ENCODE measurements at regions not wholly inside any gene's neighbourhood (a gene's known extent, or its start where the extent isn't known, plus 50 kb on each side); places are given as distances from the start of the nearest gene placed in this dataset.

DNA sequence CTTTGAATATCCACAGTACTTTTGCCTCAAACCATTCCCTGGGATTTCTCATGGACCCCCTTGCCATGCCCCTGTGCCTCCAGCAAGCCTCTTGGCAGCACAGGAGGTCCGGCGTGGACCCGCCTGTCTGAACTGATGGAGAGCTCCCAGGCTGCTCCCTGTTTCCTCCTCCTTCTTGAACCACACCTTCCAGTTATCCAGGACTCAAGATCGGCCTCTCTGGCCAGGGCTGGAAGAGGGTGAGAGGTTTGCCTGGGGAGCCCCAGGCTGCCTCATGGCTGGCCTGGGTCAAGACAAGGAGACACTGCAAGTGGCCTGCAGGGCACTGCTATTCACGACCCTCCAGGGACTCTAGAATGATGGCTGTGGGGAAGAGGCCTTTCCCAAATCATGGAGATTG lies 93.6 kb upstream of the WASF3 start:
- Histone ChIP-seq H4K5ac (ENCODE audit: low read depth, low read length) (no peak overlapping the region), H4K91ac (ENCODE audit: insufficient read depth, low read depth, low read length) (no peak overlapping the region), H3K36me3 (ENCODE audit: control insufficient read depth, insufficient read depth, low read length) (no peaks in the 10 kb centered on the region), H2BK5ac (ENCODE audit: low read depth, low read length, poor library complexity, severe bottlenecking) (no peak overlapping the region), H3K14ac (replicated peaks; ENCODE audit: low read depth, low read length) (no peak overlapping the region), H4K8ac (ENCODE audit: low read depth in 2 of 2, low read length in 2 of 2) (no peak overlapping the region), H3K9me1 (ENCODE audit: insufficient read depth, low read length) (no peaks in the 10 kb centered on the region), H3K4me2 (ENCODE audit: low read depth, low read length) (no peak overlapping the region), H2AK5ac (ENCODE audit: low read depth, low read length) (no peak overlapping the region), H4K20me1 (ENCODE audit: insufficient read depth, low read length) (no peaks in the 10 kb centered on the region), H3K4me3 (ENCODE audit: insufficient read depth, low read depth, low read length) (no peak overlapping the region), H3K9ac (ENCODE audit: low read depth, low read length) (no peak overlapping the region), H2BK120ac (ENCODE audit: low read depth, low read length) (no peak overlapping the region), H3K4me1 (ENCODE audit: control insufficient read depth, insufficient read depth, low read length) (peaks cover 4% of the 10 kb centered on the region), H2AFZ (replicated peaks; ENCODE audit: low read length, poor library complexity) (no peak overlapping the region), H3K27ac (ENCODE audit: insufficient read depth, low read length) (no peak overlapping the region), H3K23ac (ENCODE audit: low read depth, low read length) (no peak overlapping the region), H3K9me3 (ENCODE audit: control insufficient read depth, insufficient read depth, low read length) (no peaks in the 10 kb centered on the region; the same call in 1 of the 2 replicates), H2BK15ac (ENCODE audit: low read depth, low read length) (no peak overlapping the region), H3K27me3 (ENCODE audit: control insufficient read depth, insufficient read depth, low read length) (peaks cover 5% of the 10 kb centered on the region; the same call in 1 of the 2 replicates), H3K4ac (ENCODE audit: low read depth, low read length) (no peak overlapping the region), H2AK9ac (replicated peaks; ENCODE audit: low read depth, low read length, poor library complexity) (no peak overlapping the region), H2BK20ac (ENCODE audit: low read depth, low read length) (no peak overlapping the region), H3K56ac (ENCODE audit: extremely low read depth, insufficient read depth, low read length) (no peak overlapping the region), H3K18ac (ENCODE audit: low read depth, low read length) (no peak overlapping the region), H3K79me1 (ENCODE audit: low read depth in 1 of 2, low read length in 2 of 2) (no peaks in the 10 kb centered on the region)
- in situ Hi-C loops (cut with MboI; ENCODE audit: low sequenced_read_pairs) (no loop called here), intact Hi-C loops (cut with micrococcal nuclease) (no loop called here), dilution Hi-C loops (cut with HindIII; ENCODE audit: low sequenced_read_pairs, unreplicated experiment) (no loop called here)
- ATAC-seq (ENCODE audit: low read depth): no peak
- BruUV-seq (replicated peaks): no TSS peak
- CTCF ChIA-PET: interaction anchor here (0.6 kb wide), 1 partner anchor 1622 kb away, joined by 3 read pairs; no protein-coding TSS in a partner anchor
- DNase-seq: no peak
- no peak for TF ChIP-seq FOS (IDR thresholded peaks at IDR 0.05; ENCODE audit: low read depth, low read length)
- TF ChIP-seq, protein P1, sequence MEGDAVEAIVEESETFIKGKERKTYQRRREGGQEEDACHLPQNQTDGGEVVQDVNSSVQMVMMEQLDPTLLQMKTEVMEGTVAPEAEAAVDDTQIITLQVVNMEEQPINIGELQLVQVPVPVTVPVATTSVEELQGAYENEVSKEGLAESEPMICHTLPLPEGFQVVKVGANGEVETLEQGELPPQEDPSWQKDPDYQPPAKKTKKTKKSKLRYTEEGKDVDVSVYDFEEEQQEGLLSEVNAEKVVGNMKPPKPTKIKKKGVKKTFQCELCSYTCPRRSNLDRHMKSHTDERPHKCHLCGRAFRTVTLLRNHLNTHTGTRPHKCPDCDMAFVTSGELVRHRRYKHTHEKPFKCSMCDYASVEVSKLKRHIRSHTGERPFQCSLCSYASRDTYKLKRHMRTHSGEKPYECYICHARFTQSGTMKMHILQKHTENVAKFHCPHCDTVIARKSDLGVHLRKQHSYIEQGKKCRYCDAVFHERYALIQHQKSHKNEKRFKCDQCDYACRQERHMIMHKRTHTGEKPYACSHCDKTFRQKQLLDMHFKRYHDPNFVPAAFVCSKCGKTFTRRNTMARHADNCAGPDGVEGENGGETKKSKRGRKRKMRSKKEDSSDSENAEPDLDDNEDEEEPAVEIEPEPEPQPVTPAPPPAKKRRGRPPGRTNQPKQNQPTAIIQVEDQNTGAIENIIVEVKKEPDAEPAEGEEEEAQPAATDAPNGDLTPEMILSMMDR (conservative IDR thresholded peaks at IDR 0.05; ENCODE audit: low read depth, low read length): no peak
- no peak for TF ChIP-seq RAD21 (IDR thresholded peaks at IDR 0.05; ENCODE audit: low read length)
- no peak for TF ChIP-seq MXI1 (IDR thresholded peaks at IDR 0.05; ENCODE audit: borderline replicate concordance, low read depth, low read length)
- TF ChIP-seq SMC3 (IDR thresholded peaks at IDR 0.05; ENCODE audit: low read depth, low read length): no peak
- no peak for TF ChIP-seq MAFK (IDR thresholded peaks at IDR 0.05; ENCODE audit: low read depth, low read length)
- TF ChIP-seq CHD1 (IDR thresholded peaks at IDR 0.05; ENCODE audit: low read depth, low read length): no peak
- no peak for TF ChIP-seq BHLHE40 (IDR thresholded peaks at IDR 0.05; ENCODE audit: low read depth, low read length)
- TF ChIP-seq NFE2L2 (IDR thresholded peaks at IDR 0.05; ENCODE audit: low read depth, low read length): no peak
- TF ChIP-seq CEBPB (IDR thresholded peaks at IDR 0.05; ENCODE audit: low read depth, low read length): no peak
- WGBS, 2 experiments (ENCODE audit: extremely low coverage in 2 of 2, insufficient read length in 1 of 2): no CpG with 5 or more reads among the region's 5 CpGs
- POLR2A ChIA-PET (ENCODE audit: unreplicated experiment): no interaction called here

All from IMR-90 (cell line).